Heart left ventricle (tissue), 13 donors: ENCODE measurements at regions not wholly inside any gene's neighbourhood (a gene's known extent, or its start where the extent isn't known, plus 50 kb on each side); places are given as distances from the start of the nearest gene placed in this dataset.

ENCODE experiments used
- POLR2A ChIP-seq, 2 donors: fragments of 450-650 bp; IDR thresholded peaks; one replicate each; pipeline ENCODE4 v1.6.1; 2017; ENCODE audit warnings: antibody characterized with exemption in 2 of 2, mild to moderate bottlenecking in 2 of 2, moderate library complexity in 2 of 2
- TF ChIP-seq, protein P1 (sequence below), 12 donors: fragments of 200-600 bp; sonication (generic) in 4 of 12; IDR thresholded peaks; one replicate each; pipeline versions ENCODE4 v1.5.0 to v1.8.0; 2018 to 2022; ENCODE audit warnings: antibody characterized with exemption in 12 of 12, mild to moderate bottlenecking in 5 of 12
- donor health status: ischemic (EF 13 %, LVEDD 7.1; RV severe dilation, severe dysfunction).
- donor health status: DM: no; HTN: yes; CAD: no.
- donor health status: DM: no; HTN: no; CAD: no.
- donor health status: ischemic (EF 25% LVEDD 6.9; RV normal size, moderate dysfunction).
- donor health status: ischemic (EF 25% LVEDD 5.7; RV mildly dilated, moderate dysfunction).
- donor health status: ischemic (EF 35%, LVEDD 5.7; RV mildly dilated, moderate dysfunction).
- donor health status: nonischemic (EF 11% LVEDD 7.7; RV severe dilation, severe dysfunction).
- donor health status: DM: yes; HTN: yes; CAD: no.
- donor health status: PGD.
- donor health status: ischemic (EF 29% LVEDD 5.4; RV normal size, mild dysfunction).
- donor health status: nonischemic (EF 23%, LVEDD 6.1; RV moderate dilation, normal function).

- TF ChIP-seq, protein P1, sequence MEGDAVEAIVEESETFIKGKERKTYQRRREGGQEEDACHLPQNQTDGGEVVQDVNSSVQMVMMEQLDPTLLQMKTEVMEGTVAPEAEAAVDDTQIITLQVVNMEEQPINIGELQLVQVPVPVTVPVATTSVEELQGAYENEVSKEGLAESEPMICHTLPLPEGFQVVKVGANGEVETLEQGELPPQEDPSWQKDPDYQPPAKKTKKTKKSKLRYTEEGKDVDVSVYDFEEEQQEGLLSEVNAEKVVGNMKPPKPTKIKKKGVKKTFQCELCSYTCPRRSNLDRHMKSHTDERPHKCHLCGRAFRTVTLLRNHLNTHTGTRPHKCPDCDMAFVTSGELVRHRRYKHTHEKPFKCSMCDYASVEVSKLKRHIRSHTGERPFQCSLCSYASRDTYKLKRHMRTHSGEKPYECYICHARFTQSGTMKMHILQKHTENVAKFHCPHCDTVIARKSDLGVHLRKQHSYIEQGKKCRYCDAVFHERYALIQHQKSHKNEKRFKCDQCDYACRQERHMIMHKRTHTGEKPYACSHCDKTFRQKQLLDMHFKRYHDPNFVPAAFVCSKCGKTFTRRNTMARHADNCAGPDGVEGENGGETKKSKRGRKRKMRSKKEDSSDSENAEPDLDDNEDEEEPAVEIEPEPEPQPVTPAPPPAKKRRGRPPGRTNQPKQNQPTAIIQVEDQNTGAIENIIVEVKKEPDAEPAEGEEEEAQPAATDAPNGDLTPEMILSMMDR (IDR thresholded peaks at IDR 0.05) = no peak
- TF ChIP-seq POLR2A (IDR thresholded peaks at IDR 0.05) = no peak
These were observed 115.8 kb downstream of the NUFIP1 start for GRCh38 chr13:44873461-44873860.
